ENCODE measurements at regions not wholly inside any gene's neighbourhood (a gene's known extent, or its start where the extent isn't known, plus 50 kb on each side); places are given as distances from the start of the nearest gene placed in this dataset.

DNA sequence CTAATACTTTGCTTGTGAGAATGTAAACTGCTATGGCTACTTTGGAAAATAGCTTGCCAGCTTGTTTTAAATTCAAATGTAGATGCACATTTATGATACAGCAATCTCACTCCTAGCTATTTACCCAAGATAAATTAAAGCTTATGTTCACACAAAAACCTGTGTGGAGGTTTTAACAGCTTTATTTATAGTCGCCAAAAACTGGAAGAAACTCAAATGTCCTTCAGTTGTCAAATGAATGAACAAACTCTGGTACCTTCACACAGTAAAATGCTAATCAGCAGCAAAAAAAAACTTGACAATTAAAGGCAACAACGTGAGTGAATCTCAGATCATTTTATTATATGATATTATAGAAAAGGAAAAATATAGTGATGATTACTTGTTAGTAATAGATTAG lies 248.6 kb upstream of the NECTIN3 start:
- TF ChIP-seq, protein P1, sequence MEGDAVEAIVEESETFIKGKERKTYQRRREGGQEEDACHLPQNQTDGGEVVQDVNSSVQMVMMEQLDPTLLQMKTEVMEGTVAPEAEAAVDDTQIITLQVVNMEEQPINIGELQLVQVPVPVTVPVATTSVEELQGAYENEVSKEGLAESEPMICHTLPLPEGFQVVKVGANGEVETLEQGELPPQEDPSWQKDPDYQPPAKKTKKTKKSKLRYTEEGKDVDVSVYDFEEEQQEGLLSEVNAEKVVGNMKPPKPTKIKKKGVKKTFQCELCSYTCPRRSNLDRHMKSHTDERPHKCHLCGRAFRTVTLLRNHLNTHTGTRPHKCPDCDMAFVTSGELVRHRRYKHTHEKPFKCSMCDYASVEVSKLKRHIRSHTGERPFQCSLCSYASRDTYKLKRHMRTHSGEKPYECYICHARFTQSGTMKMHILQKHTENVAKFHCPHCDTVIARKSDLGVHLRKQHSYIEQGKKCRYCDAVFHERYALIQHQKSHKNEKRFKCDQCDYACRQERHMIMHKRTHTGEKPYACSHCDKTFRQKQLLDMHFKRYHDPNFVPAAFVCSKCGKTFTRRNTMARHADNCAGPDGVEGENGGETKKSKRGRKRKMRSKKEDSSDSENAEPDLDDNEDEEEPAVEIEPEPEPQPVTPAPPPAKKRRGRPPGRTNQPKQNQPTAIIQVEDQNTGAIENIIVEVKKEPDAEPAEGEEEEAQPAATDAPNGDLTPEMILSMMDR (IDR thresholded peaks at IDR 0.05; ENCODE audit: poor library complexity, severe bottlenecking), result no peak
- TF ChIP-seq REST (IDR thresholded peaks at IDR 0.05; ENCODE audit: borderline replicate concordance) (no peak), EZH2 (IDR thresholded peaks at IDR 0.05; ENCODE audit: borderline replicate concordance, insufficient read depth, low read length, poor library complexity, severe bottlenecking) (no peak), POLR2AphosphoS5 (IDR thresholded peaks at IDR 0.05) (no peak), MXI1 (conservative IDR thresholded peaks at IDR 0.05; ENCODE audit: poor library complexity, severe bottlenecking) (no peak), RAD21 (conservative IDR thresholded peaks at IDR 0.05) (no peak), EP300 (conservative IDR thresholded peaks at IDR 0.05; ENCODE audit: poor library complexity, severe bottlenecking) (no peak), TAF1 (IDR thresholded peaks at IDR 0.05; ENCODE audit: low read depth) (no peak), SMC3 (conservative IDR thresholded peaks at IDR 0.05; ENCODE audit: poor library complexity) (no peak)
